H1 (cell line): ENCODE measurements at regions not wholly inside any gene's neighbourhood (a gene's known extent, or its start where the extent isn't known, plus 50 kb on each side); places are given as distances from the start of the nearest gene placed in this dataset.

Experiments used
- ASH2L ChIP-seq: fragments of 200-600, 300-600 bp; sonication (generic); IDR thresholded peaks from one replicate; pipeline ENCODE4 v1.7.1; 2017; ENCODE audit warnings: low read length
- BCL11A ChIP-seq, 2 experiments: IDR thresholded peaks; one replicate each; pipeline ENCODE4 v1.6.1; 2011; ENCODE audit warnings: low read depth in 2 of 2, low read length in 2 of 2, mild to moderate bottlenecking in 2 of 2
- BRCA1 ChIP-seq: IDR thresholded peaks from 2 replicates; pipeline ENCODE4 v1.6.1; 2012; ENCODE audit warnings: low read depth, low read length, improper control_type of control experiment
- CBX8 ChIP-seq: fragments of 300-800, 300-1000 bp; sonication (generic); IDR thresholded peaks from 2 replicates; pipeline ENCODE4 v1.7.1; 2016; ENCODE audit warnings: low read depth, low read length, borderline replicate concordance
- CEBPB ChIP-seq: IDR thresholded peaks from 2 replicates; pipeline ENCODE4 v1.6.1; 2012; ENCODE audit warnings: low read depth, low read length
- CHD1 ChIP-seq: IDR thresholded peaks from 2 replicates; pipeline ENCODE4 v1.6.1; 2012; ENCODE audit warnings: low read depth, low read length, improper control_type of control experiment
- CHD2 ChIP-seq: IDR thresholded peaks from 2 replicates; pipeline ENCODE4 v1.6.1; 2012; ENCODE audit warnings: low read length, improper control_type of control experiment
- E2F6 ChIP-seq: IDR thresholded peaks from 2 replicates; pipeline ENCODE4 v1.6.1; 2012; ENCODE audit warnings: inconsistent platforms
- EGR1 ChIP-seq: IDR thresholded peaks from 2 replicates; pipeline ENCODE4 v1.6.1; 2011; ENCODE audit warnings: low read depth, low read length, borderline replicate concordance
- EP300 ChIP-seq, 2 experiments: IDR thresholded peaks; 1 replicate in 1 of 2; 2 replicates in 1 of 2; pipeline ENCODE4 v1.6.1; 2011 to 2012; ENCODE audit warnings: low read depth in 2 of 2, low read length in 2 of 2, mild to moderate bottlenecking in 2 of 2, borderline replicate concordance in 1 of 2, inconsistent platforms in 1 of 2, moderate library complexity in 1 of 2
- GTF2F1 ChIP-seq: IDR thresholded peaks from 2 replicates; pipeline ENCODE4 v1.6.1; 2012; ENCODE audit warnings: low read depth, low read length, improper control_type of control experiment, borderline replicate concordance
- KDM1A ChIP-seq: fragments of 200-600, 300-600 bp; sonication (generic); IDR thresholded peaks from 2 replicates; pipeline ENCODE4 v1.7.1; 2016; ENCODE audit warnings: mild to moderate bottlenecking, low read length, borderline replicate concordance
- MAX ChIP-seq: IDR thresholded peaks from 2 replicates; pipeline ENCODE4 v1.6.1; 2012; ENCODE audit warnings: inconsistent platforms
- NANOG ChIP-seq: IDR thresholded peaks from 2 replicates; pipeline ENCODE4 v1.6.1; 2011; ENCODE audit warnings: low read length, low read depth, mild to moderate bottlenecking, inconsistent platforms; ENCODE audit not compliant: insufficient read depth, poor library complexity, severe bottlenecking
- NRF1 ChIP-seq: IDR thresholded peaks from 2 replicates; pipeline ENCODE4 v1.6.1; 2011; ENCODE audit warnings: mild to moderate bottlenecking, low read depth, low read length, improper control_type of control experiment
- POLR2A ChIP-seq, 2 experiments: IDR thresholded peaks; 1 replicate in 1 of 2; 2 replicates in 1 of 2; pipeline ENCODE4 v1.6.1; 2011; ENCODE audit warnings: low read depth in 2 of 2, low read length in 2 of 2, mild to moderate bottlenecking in 2 of 2; ENCODE audit errors: control extremely low read depth in 1 of 2
- POLR2AphosphoS5 ChIP-seq: IDR thresholded peaks from 2 replicates; pipeline ENCODE4 v1.6.1; 2011; ENCODE audit warnings: low read depth, low read length
- POU5F1 ChIP-seq: IDR thresholded peaks from 2 replicates; pipeline ENCODE4 v1.6.1; 2011; ENCODE audit warnings: low read depth, mild to moderate bottlenecking, low read length, moderate library complexity
- RAD21 ChIP-seq, 2 experiments: IDR thresholded peaks in 1 of 2; conservative IDR thresholded peaks in 1 of 2; 2 replicates each; pipeline ENCODE4 v1.6.1; 2011; ENCODE audit warnings: low read depth in 2 of 2, low read length in 2 of 2, improper control_type of control experiment in 1 of 2, inconsistent platforms in 1 of 2, mild to moderate bottlenecking in 1 of 2, moderate library complexity in 1 of 2
- RBBP5 ChIP-seq: IDR thresholded peaks from 2 replicates; pipeline ENCODE4 v1.7.1; 2012; ENCODE audit warnings: low read depth, mild to moderate bottlenecking, inconsistent platforms, low read length, moderate library complexity, borderline replicate concordance
- RFX5 ChIP-seq: IDR thresholded peaks from 2 replicates; pipeline ENCODE4 v1.6.1; 2011; ENCODE audit warnings: low read depth, low read length, improper control_type of control experiment, borderline replicate concordance
- SP1 ChIP-seq: IDR thresholded peaks from 2 replicates; pipeline ENCODE4 v1.6.1; 2011; ENCODE audit warnings: low read depth, low read length
- SUZ12 ChIP-seq: fragments of 200-600 bp; sonication (generic); IDR thresholded peaks from 2 replicates; pipeline ENCODE4 v1.6.1; 2012; ENCODE audit warnings: mild to moderate bottlenecking, inconsistent platforms, low read length, moderate library complexity, mixed read lengths
- TBP ChIP-seq: IDR thresholded peaks from 2 replicates; pipeline ENCODE4 v1.6.1; 2011; ENCODE audit warnings: low read depth, low read length, improper control_type of control experiment
- TEAD4 ChIP-seq: IDR thresholded peaks from 2 replicates; pipeline ENCODE4 v1.6.1; 2012; ENCODE audit warnings: low read depth, low read length, inconsistent platforms, mixed read lengths

GRCh38 chrX:36957425-36958328 lies 50.5 kb upstream of the FAM47C start (continued):
- TF ChIP-seq BRCA1 = no peak
- no peak for TF ChIP-seq POLR2AphosphoS5
- TF ChIP-seq CEBPB = no peak
- TF ChIP-seq SP1 = no peak
- TF ChIP-seq NANOG = no peak
- TF ChIP-seq EGR1 = no peak
- no peak for TF ChIP-seq CHD2
- TF ChIP-seq E2F6 = peak; percentile 66; the same call in 1 of the 2 replicates
- no peak for TF ChIP-seq CBX8
- TF ChIP-seq TBP = no peak
- TF ChIP-seq POLR2A (IDR thresholded peaks at IDR 0.05; ENCODE audit: control extremely low read depth in 1 of 2, low read depth in 2 of 2, low read length in 2 of 2) = no peak
- peak in 1 of 2 experiments; percentile 28; a peak in 2 of 4 replicates for TF ChIP-seq RAD21 (IDR thresholded peaks at IDR 0.05 in 1 of 2, conservative IDR thresholded peaks at IDR 0.05 in 1 of 2; ENCODE audit: low read depth in 2 of 2, low read length in 2 of 2)
- no peak for TF ChIP-seq MAX
- no peak for TF ChIP-seq SUZ12
- TF ChIP-seq TEAD4 = no peak
- peak; percentile 41 for TF ChIP-seq ASH2L
- TF ChIP-seq BCL11A (IDR thresholded peaks at IDR 0.05; ENCODE audit: low read depth in 2 of 2, low read length in 2 of 2) = no peak
- TF ChIP-seq EP300 (IDR thresholded peaks at IDR 0.05; ENCODE audit: borderline replicate concordance in 1 of 2, low read depth in 2 of 2, low read length in 2 of 2) = no peak
- TF ChIP-seq POU5F1 = no peak
- TF ChIP-seq CHD1 = no peak
- no peak for TF ChIP-seq NRF1
- peak; percentile 46; the same call in 1 of the 2 replicates for TF ChIP-seq RBBP5
- no peak for TF ChIP-seq RFX5
- TF ChIP-seq GTF2F1 = no peak
- no peak for TF ChIP-seq KDM1A
